ENCODE measurements at regions not wholly inside any gene's neighbourhood (a gene's known extent, or its start where the extent isn't known, plus 50 kb on each side); places are given as distances from the start of the nearest gene placed in this dataset.

- no peak for TF ChIP-seq CTCF (IDR thresholded peaks at IDR 0.05; ENCODE audit: low read depth, low read length, poor library complexity, severe bottlenecking)
- TF ChIP-seq EZH2phosphoT487 (IDR thresholded peaks at IDR 0.05; ENCODE audit: borderline replicate concordance, low read length): no peak
These were observed 772.2 kb downstream of the LRFN5 start for GRCh38 chr14:42378880-42379279.
